ENCODE measurements at regions not wholly inside any gene's neighbourhood (a gene's known extent, or its start where the extent isn't known, plus 50 kb on each side); places are given as distances from the start of the nearest gene placed in this dataset.
"Not testable (repeated sequence)": the region's sequence is repeated elsewhere in the genome, so short reads cannot be mapped to it uniquely, and the experiment has no call there.

DNA sequence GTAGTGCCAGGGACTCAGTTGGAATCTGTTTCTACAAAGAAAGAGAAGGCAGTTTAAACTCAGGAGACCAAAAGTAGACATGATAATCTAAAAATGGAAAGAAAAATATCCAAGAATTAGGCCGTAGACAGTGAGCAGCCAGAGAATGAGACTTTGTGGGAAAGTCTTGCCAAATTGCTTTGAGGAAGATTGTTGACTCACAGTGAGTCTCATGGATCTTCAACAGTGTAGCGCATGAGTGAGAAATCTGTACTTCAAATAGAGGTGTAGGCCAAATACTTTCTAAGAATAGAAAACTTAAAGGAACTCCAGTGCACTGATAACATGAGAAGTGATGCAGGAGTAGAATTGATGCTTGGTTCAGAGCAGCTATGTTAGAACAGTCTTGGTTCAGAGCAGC lies 284.5 kb downstream of the HTR1B start:
- DNase-seq (ENCODE audit: low spot score), result no peak

DNA sequence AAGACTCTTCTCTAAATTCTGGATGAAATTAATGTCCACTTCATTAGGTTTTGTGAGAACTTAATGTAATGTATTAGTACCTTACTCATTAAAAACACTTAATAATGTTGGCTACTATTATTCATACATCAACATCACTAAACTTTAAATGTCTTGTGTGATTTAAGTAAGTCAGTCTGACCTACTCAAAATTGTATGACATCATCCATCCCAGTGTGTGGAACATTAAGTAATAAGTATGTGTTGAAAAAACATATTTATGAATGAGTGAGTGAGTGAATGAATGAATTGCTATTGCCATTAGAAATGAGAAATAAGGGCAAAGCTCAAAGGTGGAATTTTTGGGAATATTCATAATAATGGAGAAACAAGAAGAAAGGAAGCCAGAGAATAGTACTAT lies 285.8 kb downstream of the HTR1B start:
- DNase-seq (ENCODE audit: low spot score), result no peak

DNA sequence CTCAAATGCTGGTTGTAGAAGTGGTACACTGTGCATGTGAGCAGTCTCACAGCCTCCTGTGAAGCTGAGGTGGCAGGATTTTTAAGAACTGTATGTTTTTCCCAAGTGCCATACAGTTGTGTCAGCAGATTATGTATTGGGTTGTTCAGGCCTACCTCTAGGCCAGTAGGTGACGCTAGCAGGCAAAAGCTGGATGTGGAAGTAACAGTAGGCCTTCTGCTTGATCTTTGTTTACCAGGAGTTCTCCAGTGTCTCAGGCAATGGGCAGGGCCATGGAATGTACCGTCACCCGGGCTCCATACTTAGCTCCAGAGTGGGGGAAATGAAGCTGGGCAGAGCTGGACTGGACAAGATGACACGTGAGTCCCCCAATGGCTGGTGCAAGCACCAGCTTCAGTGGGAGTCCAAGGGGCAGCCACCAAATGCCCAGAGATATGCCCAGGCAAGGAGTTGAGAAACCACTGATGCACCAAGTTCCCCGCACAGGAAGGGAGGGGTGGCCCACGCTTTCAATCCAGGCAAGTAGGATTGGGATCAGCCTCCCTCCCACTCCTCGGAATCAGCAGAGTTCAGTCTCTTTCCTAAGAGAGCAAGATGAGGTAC lies 289.7 kb downstream of the HTR1B start:
- DNase-seq (ENCODE audit: low spot score), result no peak

DNA sequence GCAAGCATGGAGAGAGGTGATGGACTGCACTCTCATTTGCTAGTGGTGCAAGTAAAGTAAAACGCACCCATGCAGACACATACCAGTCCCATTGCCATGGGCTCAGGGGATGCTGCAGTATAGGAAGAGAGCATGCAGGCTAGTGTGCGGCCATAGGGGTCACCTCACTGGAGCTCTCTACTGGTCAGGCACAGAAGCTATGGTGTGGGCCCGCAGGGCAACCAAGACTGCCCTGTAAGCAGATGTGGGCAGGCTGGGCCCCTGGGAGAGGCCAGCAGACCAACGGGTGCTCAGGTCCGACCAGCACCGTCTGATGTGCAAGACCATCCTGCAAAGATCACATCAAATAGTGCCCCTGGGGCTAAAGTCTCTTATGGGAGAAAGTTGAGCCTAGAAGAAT lies 290.7 kb downstream of the HTR1B start:
- no peak for DNase-seq (ENCODE audit: low spot score)

DNA sequence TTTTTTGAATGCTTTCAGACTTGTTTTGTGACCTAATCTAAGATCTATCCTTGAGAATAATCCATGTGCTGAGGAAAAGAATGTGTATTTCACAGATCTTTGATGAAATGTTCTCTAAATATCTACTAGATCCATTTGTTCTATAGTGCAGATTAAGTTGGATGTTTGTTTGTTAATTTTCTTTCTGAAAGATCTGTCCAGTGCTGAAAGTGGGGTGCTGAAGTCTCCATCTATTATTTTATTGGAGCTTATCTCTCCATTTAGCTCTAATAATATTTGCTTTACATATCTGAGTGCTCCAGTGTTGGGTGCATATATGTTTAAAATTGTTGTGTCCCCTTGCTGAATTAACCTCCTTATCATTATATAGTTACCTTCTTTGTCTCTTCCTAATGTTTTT lies 303.6 kb downstream of the HTR1B start:
- DNase-seq (ENCODE audit: low spot score), result no peak

DNA sequence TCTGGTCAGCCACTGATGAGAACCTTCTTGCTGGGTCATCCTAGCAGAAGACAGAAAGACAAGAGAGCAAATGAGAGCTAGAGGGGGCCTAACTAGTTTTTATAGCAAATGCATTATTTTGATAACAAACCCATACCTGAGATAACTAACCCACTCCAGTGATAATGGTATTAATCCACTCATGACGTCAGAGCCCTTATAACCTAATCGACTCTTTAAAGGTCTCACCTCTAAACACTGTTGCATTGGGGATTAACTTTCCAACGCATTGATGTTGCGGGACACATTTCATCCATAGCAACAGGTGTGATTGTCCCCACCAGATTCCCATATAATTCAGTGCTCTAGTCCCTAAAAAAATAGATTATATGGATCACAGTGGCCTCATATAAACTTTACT lies 312.1 kb downstream of the HTR1B start:
- no peak for DNase-seq (ENCODE audit: low spot score)

DNA sequence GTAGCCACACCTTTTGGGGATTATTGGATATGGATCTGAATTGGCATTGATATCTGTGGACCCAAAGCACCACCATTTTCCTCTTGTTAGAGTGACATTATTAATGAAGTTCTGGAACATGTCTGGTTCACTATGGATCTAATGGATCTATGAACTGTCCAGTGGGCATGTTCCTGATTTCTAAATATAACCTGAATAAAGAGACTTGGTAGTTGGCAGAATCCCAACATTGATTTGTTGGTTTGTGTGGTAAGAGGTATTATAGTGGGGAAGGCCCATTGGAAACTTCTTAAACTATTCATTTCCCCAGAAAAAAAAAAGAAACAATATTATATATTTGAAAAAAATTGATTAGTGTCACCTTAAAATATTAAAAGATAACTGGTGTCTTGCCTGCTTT lies 312.6 kb downstream of the HTR1B start:
- no peak for DNase-seq (ENCODE audit: low spot score)

DNA sequence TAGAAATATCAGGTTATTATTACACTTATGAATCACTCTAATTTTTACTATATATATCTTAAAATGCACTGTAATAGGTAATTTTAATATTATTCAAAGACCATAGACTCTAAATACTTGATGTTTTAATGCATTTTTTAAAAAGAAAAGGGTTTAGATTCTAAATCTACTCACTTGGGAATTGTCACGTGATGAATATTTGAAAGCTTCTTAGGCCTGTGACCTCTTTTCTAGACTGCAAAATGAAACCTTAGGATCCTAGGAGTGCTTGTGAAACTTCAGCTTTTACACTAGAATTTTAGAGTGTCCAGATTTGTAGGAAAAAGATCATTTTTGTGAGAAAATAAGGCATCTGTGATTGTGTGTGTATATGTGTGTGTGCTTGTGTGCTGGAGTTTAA lies 318.0 kb downstream of the HTR1B start:
- DNase-seq (ENCODE audit: low spot score), result no peak

DNA sequence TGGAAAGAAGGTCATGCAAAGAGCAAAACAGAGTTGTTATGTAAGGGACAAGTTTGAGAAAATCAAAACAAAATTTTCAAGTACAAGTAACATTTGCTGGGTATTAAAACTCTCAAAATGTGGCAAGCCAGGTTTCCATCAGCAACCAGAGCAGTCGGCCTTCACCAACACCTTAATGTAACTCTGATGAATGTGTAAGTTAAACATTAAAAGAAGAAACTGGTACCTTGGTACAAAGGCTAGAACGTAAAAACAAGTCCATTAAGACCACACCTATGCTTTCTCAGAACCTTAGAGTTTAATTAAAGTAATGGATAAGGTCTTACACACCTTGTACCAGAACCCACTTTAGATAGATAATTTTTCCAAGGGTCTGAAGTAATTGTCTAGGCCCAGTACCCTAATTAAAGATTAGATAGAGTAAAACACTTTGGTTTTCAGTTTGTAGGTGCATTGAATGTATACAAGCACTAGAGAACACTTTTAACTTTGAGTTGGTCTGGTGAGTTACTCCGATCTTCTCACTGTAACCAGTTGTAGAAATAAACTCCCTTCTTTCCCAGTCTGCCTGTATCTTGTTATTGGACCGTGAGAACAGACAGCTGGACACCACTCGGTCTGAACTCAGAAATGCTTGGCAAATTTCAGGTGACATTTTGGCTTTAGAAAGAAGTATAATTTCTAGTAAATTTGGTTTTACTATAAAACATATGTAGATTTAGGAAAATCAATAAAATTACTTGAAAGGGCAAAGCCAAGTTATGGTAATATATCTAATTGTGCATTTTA lies 319.4 kb downstream of the HTR1B start:
- no peak for DNase-seq (ENCODE audit: low spot score)

DNA sequence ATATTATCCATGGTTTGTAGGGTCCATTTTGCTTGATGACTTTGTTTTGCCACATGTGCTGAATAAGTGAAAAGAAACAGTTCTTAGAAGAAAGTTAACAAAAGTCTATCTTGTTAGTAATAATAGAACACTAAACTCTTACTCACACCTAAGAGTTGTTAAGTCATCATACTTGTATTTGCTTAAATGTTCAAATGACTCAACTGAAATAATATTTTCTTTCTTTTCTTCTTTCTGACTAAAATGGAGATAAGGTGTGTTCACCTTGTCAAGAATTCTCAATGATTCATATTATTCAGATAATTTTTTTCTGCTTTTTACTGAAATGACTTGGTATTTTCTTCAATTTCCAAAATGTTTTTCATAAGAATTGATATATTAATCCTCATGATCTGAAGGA lies 327.2 kb downstream of the HTR1B start:
- DNase-seq (ENCODE audit: low spot score), result no peak

DNA sequence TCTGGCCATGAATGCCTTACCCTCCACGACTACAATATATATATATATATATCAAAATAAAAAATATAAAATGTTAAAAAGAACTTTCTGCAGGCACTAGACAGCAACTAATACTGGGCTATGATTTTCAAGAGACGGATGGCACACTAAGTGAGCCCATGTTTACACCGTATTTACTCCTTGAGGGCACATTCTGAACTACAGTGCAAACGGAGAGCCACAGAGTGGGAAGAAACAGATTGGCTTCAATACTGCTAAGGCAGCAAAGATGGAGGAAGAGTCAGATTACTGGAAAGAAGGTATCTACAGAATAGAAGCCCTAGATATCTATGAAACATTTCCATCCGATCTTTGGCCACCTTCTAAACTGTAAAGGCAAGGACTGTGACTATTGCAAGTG lies 330.3 kb downstream of the HTR1B start:
- DNase-seq (ENCODE audit: low spot score), result no peak

DNA sequence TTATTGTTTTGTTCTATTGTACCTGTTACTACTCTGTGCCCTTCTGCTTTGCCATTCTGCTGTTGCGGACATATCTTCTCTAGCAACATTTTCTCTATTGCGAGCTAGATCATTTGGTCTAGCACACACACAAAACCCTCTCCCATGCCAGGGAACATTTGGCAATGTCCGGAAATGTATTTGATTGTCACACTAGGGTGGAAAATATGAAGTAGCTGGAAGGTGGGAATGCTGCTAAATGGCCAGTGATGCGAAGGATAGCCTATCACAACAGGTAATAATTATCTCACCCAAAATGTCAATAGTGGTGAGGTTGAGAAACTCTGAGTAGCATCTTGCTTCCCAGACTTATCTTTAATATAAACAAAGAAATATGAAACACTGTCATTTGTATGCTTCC lies 331.9 kb downstream of the HTR1B start:
- no peak for DNase-seq (ENCODE audit: low spot score)

DNA sequence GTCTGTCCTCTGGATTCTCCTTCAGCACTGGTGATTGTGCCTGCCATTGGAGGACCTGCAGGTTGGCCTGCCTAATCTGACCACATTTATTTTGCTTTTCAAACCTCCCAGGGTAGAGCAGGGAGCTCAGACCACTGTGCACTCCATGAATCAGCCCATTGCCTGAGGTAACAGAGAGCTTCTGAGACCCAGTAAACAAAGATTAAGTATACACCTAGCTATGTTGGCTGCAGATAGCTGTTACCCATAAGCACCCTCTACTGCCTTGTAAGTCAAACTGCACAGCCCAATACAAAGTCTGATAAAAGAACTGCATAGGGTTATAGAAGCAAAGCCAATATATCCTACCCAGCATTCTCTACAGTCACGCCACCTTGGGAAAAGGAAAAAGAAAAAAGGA lies 338.7 kb downstream of the HTR1B start:
- peak; percentile 60 for DNase-seq (ENCODE audit: low spot score)

DNA sequence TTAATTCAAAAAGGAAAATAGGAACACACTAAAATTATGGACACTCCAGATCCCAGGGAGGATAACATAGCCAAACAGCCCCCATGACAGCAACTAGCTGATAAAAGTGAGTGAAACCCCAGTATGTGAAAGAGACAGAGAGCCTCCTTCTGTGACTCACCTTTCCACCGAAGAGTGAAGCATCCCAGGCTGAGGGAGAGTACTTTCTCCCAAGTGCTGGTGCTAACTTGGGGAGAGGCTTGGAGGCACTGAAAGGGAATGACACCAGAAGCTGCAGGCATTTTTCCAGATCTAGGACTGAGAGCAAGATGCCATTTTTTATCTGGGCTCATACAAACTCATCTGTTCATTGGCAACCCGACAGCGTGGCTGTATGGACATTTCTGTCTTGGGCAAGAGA lies 339.8 kb downstream of the HTR1B start:
- no peak for DNase-seq (ENCODE audit: low spot score)

DNA sequence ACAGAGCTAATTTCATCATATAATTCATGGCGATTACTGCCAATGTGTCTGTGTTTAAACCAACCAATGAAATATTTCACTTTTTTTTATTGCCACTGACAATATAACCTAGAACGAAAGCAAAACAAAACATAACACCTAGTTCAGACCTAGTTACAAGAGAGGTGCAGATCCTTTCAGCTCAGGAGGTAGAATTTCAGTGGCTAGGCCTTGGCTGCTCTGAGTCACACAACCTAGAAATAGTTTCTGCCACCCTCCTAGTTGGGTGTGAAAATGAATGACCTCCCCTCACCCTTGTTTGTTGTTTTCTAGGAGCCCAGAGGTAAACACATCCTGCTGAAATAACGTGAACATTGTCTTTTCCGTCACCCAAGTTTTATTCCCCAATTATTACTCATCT lies 356.3 kb downstream of the HTR1B start:
- no peak for DNase-seq (ENCODE audit: low spot score)

DNA sequence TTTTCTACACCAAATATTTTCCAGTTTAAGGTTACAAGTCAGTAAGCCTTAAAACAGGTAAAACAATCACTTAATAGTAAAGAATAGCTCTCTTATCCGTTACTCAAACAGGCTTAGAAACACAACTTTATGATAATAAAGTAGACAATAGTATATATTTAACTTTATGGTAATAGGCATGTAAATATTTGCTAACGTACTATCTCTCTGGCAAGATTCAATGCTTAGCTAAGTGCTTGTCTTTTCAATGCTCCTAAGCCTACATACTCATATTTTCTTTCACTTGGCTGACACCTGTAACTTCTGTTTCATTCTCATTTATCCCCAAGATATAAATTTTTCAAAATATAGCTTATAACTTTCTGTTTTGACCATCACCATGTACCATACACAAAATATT lies 358.2 kb downstream of the HTR1B start:
- DNase-seq (ENCODE audit: low spot score), result no peak

DNA sequence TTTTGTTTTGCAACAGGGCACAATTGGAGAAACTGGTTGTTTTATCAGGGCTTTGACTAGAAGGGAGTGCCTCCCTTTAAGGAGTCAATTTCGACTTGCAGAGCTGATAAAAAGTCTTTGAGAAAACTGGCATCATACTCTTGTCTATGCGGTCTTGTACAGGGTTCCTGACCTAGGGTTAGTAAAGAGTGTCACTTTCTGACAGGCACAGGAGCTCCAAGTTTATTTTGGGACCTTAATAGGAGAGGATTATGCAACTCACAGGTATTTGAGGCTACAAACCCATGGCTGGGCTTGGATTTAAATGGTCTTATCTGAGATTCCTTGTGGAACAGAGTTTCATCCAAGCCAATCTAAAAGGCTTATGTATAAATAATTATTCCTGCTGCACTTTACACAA lies 365.4 kb downstream of the HTR1B start:
- no peak for DNase-seq (ENCODE audit: low spot score)

DNA sequence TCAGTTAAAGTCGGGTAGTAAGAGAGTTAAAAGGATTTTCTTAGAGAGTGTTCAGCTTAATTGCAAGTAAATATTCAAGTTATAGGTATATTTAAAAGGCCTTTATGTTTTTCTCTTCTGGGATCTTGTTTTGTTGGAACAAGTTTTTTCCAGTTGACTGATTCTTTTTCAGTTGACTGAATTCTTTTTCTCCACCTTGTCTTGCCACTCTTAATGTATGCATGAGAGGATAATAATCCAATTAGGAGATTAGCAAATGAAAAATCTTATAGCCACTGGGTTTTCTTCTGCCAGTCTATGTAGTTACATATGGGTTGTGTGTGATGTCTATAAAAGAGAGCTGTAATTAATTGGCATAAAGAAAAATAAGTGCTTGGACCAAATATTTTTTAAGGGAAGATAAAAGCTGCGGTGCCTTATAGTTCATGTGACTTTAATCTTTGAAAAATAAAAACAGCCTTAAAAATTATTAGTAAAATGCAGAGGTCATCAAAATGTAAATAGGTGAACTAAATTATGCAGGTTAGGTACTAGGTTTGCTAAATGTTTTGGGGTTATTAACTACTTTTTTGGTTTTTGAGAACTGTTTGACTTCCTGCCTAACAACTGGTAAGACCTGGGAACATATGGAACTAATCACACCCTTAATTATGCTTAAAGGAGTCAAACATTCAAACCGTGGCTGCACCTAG lies 367.2 kb downstream of the HTR1B start:
- no peak for DNase-seq (ENCODE audit: low spot score)

DNA sequence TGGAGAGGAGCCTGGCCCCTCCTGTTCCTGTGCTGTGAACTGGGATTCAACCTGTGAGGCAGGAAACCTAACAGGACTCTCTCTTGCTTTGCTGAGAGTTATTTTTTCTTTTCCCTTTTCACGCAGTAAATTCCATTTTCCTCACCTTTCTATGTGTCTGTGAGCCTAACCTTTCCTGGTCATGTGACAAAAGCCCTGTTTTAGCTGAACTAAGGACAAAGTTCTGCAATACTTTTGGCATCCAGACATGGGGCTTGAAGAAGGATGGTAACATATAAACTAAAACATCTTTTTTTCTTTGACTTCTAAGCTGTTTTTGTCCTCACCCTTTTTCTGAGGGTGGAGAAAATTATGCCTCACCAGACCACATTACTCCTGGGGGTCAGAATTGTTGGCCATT lies 368.5 kb downstream of the HTR1B start:
- no peak for DNase-seq (ENCODE audit: low spot score)

DNA sequence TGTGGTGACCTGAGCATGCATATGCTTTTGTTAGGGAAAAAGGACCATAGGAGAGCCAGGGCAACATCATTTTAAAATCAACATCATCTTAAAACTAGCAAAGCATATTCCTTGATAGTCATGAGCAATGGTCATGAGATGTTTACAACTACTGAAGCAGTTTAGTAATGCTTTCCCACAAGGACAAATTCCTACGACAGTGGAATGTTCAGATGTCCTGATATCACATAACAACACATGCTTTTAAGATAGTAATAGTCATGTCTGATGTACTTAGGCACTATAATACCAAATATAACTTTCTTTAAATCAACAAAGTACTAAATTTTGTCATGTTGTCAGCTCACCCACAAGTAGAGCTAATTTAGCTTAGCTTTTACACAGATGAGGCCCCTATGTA lies 370.3 kb downstream of the HTR1B start:
- DNase-seq (ENCODE audit: low spot score), result no peak

DNA sequence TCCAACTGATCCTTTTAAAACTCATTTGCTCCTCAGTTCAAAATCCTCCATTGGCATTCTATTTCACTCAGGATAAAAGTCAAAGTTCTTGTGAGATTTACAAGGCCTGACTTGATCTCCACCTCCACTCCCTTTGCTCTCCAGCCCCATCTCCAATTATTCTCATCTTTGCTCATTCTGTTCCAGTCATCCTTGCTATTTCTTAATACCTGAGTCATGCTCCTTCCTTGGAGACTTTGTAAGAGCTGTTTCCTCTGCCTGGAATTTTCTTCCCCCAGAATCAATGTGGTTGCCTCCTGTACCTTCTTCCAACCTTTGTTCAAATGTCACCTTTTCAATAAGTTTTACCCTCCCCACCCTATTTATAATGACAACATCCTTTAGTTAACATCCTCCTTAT lies 373.5 kb downstream of the HTR1B start:
- DNase-seq (ENCODE audit: low spot score), result no peak

DNA sequence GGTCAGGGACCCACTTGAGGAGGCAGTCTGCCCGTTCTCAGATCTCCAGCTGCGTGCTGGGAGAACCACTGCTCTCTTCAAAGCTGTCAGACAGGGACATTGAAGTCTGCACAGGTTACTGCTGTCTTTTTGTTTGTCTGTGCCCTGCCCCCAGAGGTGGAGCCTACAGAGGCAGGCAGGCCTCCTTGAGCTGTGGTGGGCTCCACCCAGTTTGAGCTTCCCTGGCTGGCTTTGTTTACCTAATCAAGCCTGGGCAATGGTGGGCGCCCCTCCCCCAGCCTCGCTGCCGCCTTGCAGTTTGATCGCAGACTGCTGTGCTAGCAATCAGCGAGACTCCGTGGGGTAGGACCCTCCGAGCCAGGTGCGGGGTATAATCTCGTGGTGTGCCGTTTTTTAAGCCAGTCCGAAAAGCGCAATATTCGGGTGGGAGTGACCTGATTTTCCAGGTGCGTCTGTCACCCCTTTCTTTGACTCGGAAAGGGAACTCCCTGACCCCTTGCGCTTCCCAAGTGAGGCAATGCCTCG lies 375.4 kb downstream of the HTR1B start:
- not testable (repeated sequence) for DNase-seq (ENCODE audit: low spot score)

All from H4 (cell line).